ENCODE measurements at regions not wholly inside any gene's neighbourhood (a gene's known extent, or its start where the extent isn't known, plus 50 kb on each side); places are given as distances from the start of the nearest gene placed in this dataset.

DNA sequence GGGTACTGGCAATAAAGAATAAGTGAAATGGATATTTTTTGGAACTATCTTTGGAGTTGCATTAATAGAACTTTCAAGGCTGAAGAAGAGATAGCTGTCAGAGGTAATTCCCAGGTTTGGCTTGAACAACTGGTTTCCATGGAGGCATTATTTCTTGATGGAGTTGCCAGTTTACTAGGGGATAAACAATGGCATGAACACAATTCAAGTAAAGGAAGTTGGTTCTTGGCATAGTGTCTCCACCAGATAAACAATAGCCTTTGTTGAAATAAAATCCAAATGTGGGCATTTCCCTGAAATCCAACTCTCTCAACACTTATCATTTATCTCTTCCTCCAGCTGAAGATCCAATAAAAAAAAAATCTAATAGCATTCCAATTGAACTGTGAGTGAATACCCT is 454.9 kb downstream of the C6orf118 start:
- DNase-seq (ENCODE audit: low read depth in 2 of 3, low spot score in 2 of 3) = no peak

DNA sequence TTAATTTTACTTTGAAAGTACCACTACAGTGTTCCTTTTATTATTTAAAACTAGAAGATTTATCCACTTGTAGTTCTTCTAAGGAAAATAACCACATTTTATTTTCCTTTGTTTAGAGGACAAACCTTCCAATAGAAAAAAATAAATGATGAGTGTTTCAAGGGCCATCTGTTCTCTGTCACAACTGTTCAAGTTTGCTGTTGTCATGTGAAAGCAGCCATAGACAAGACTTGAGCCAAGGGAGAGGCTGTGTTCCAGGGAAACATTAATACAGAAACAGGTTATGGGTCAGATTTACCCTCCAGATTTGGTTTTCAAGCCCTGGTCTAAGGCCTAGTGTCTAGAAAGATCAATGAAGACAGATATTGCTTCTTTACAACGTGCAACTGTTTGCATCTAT is 463.6 kb downstream of the C6orf118 start:
- DNase-seq (ENCODE audit: low read depth in 2 of 3, low spot score in 2 of 3) = no peak

- no peak for DNase-seq (ENCODE audit: low read depth in 2 of 3, low spot score in 2 of 3)
These were observed 467.3 kb downstream of the C6orf118 start for GRCh38 chr6:164842085-164842484.

GRCh38 chr6:164838068-164838615 is 471.3 kb downstream of the C6orf118 start:
- no peak for DNase-seq (ENCODE audit: low read depth in 2 of 3, low spot score in 2 of 3)

DNA sequence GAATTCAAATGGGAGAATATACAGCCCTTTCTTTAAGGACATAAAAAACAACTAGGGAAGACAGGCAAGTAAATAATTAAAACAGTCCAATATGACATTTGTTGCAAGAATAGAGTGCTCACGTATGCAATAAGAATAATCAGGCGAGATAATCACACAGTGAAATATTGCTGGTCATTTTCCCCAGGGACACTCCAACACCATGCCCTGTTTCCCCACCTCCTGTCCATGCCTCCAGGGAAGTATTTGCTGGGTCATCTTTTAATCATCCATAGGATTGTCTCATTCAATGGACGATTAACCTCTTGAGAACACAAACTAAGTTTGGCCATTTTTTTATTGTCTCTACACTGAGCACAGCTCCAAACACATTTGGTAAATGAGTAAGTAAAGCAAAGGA is 472.9 kb downstream of the C6orf118 start:
- no peak for DNase-seq (ENCODE audit: low read depth in 2 of 3, low spot score in 2 of 3)

GRCh38 chr6:164832410-164832809 is 477.0 kb downstream of the C6orf118 start:
- no peak for DNase-seq (ENCODE audit: low read depth in 2 of 3, low spot score in 2 of 3)

- DNase-seq (ENCODE audit: low read depth in 2 of 3, low spot score in 2 of 3) = no peak
These were observed 481.9 kb downstream of the C6orf118 start for GRCh38 chr6:164827537-164827936.

DNA sequence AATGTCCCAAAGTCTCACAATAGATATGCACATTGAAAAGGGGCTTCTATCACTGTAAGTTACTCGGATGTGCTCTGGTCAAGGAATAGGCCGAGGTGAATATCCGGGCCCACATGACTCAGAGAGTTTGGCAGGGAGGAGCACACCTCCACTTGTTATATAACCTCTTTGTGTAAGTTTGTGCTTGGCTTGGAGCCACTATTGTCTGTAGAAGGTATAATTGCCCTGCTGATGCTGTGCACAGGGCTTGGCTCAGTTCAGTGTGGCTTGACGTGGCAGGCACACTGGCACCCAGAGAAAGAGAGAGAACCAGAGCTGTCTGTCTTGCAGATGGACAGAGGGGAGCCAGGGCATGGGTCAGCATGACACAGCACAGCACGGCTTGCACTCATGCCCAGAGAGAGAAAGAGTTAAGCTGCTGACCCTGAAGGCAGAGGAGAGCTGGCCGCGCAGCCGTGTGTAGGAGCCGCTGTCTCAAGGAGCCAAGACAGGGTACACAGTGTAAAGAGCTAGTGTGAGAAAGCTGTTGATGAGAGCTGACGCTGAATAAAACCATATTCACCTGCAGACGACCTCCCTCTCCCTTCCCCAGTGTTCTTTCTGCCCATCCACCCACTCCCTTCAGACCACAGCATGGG is 482.5 kb downstream of the C6orf118 start:
- no peak for DNase-seq (ENCODE audit: low read depth in 2 of 3, low spot score in 2 of 3)

- no peak for DNase-seq (ENCODE audit: low read depth in 2 of 3, low spot score in 2 of 3)
These were observed 484.0 kb downstream of the C6orf118 start for GRCh38 chr6:164825386-164825785.

- DNase-seq (ENCODE audit: low read depth in 2 of 3, low spot score in 2 of 3) = no peak
These were observed 491.7 kb downstream of the C6orf118 start for GRCh38 chr6:164817662-164818061.

GRCh38 chr6:164812706-164813105 is 496.7 kb downstream of the C6orf118 start:
- no peak for DNase-seq (ENCODE audit: low read depth in 2 of 3, low spot score in 2 of 3)

DNA sequence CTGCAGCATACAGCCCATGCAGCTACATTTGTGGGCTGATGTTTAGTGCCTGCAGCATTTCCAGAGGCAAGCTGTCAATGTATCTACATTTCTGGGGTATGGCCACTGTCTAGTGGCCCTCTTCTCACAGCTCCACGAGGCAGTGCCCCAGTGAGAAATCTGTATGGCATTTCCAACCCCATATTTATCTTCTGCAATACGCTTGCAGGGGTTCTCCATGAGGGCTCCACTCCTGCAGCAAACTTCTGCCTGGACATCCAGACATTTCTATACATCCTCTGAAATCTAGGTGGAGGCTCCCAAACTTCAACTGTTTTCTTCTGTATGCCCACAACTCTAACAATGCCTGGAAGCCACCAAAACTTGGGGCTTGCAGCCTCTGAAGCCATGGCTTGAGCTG is 502.3 kb downstream of the C6orf118 start:
- no peak for DNase-seq (ENCODE audit: low read depth in 2 of 3, low spot score in 2 of 3)

GRCh38 chr6:164795056-164795815 is 514.2 kb downstream of the C6orf118 start:
- DNase-seq (ENCODE audit: low read depth in 2 of 3, low spot score in 2 of 3) = no peak

DNA sequence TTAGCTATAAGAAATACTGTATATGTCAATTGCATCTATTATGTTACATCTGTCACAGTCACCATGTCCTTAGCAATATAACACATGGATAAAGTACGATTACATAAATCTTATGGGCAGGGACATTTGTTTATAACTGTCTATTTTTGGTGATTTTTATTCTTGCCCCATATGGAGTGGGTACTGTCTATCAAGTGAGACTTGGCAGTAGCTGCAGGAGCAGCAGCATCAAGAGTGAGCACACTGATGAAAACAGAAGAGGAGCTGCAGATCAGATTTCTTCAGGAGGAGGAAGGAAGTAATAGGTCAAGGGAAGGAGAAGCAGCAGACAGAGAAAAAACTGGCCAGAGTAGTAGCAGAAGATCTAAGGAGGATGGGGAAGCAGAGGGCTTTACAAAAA is 516.7 kb downstream of the C6orf118 start:
- DNase-seq (ENCODE audit: low read depth in 2 of 3, low spot score in 2 of 3) = no peak

GRCh38 chr6:164791498-164791897 is 517.9 kb downstream of the C6orf118 start:
- DNase-seq (ENCODE audit: low read depth in 2 of 3, low spot score in 2 of 3) = no peak

- no peak for DNase-seq (ENCODE audit: low read depth in 2 of 3, low spot score in 2 of 3)
These were observed 545.6 kb downstream of the C6orf118 start for GRCh38 chr6:164763788-164764187.

DNA sequence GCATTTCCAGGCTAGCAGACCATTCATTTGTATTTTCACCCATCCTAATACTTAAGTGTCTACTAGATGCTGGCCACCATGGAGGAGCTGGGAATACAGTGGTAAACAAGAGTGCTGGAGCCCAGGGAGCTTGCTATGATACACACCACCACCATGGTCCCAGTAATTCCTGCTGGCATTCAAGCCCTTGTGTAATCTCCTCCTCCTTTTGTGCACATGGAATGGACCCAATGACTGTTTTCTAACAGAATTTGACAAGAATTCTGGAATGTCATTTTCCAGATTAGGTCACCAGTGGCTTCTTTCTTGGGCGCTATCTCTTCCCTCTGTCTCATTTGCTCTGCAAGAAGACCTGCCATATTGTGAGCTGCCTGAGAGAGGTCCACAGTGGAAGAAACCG is 552.0 kb downstream of the C6orf118 start:
- DNase-seq (ENCODE audit: low read depth in 2 of 3, low spot score in 2 of 3) = no peak

- no peak for DNase-seq (ENCODE audit: low read depth in 2 of 3, low spot score in 2 of 3)
These were observed 552.7 kb downstream of the C6orf118 start for GRCh38 chr6:164756723-164757122.

GRCh38 chr6:164756142-164756541 is 553.3 kb downstream of the C6orf118 start:
- DNase-seq (ENCODE audit: low read depth in 2 of 3, low spot score in 2 of 3) = no peak

DNA sequence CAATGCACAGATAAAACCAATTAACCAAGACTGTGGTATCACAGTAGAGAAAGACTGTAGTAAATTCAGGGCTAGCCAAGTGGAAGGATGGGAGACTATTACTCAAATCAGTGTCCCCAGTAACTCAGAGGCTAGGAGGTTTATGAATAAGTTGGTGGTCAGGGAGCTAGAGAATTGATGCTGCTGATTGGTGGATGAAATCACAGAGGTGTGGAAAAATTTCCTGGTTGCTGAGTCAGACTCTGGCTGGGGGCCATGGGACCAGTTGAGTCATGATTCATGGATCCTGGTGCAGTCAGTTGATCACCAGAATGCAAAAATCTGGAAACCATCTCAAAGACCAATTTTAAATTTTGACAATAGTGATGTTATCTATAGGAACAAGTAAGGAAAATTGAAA is 555.9 kb downstream of the C6orf118 start:
- DNase-seq (ENCODE audit: low read depth in 2 of 3, low spot score in 2 of 3) = no peak

- DNase-seq (ENCODE audit: low read depth in 2 of 3, low spot score in 2 of 3) = no peak
These were observed 558.0 kb downstream of the C6orf118 start for GRCh38 chr6:164751395-164751794.

GRCh38 chr6:164750128-164750527 is 559.3 kb downstream of the C6orf118 start:
- DNase-seq (ENCODE audit: low read depth in 2 of 3, low spot score in 2 of 3) = no peak

Data from hematopoietic multipotent progenitor cell (in vitro differentiated cells).